HG02759 (cell line): ENCODE measurements at regions not wholly inside any gene's neighbourhood (a gene's known extent, or its start where the extent isn't known, plus 50 kb on each side); places are given as distances from the start of the nearest gene placed in this dataset.

Experiments used
- ATAC-seq: cut with Tn5 transposase; IDR thresholded peaks from one replicate; pipeline ENCODE4 v1.9.1; 2021; ENCODE audit warnings: mild to moderate bottlenecking, moderate library complexity; ENCODE audit not compliant: unreplicated experiment

GRCh38 chr12:58764100-58764953 is 156.0 kb downstream of the LRIG3 start:
- no peak for ATAC-seq

- ATAC-seq = no peak
These were observed 155.2 kb downstream of the LRIG3 start for GRCh38 chr12:58765076-58765475.

- no peak for ATAC-seq
These were observed 154.4 kb downstream of the LRIG3 start for GRCh38 chr12:58765653-58766512.

GRCh38 chr12:58766513-58766870 is 153.8 kb downstream of the LRIG3 start:
- no peak for ATAC-seq

- no peak for ATAC-seq
These were observed 152.8 kb downstream of the LRIG3 start for GRCh38 chr12:58767496-58767895.

- ATAC-seq = no peak
These were observed 146.3 kb downstream of the LRIG3 start for GRCh38 chr12:58773986-58774385.

- ATAC-seq = no peak
These were observed 145.6 kb downstream of the LRIG3 start for GRCh38 chr12:58774731-58775130.

- no peak for ATAC-seq
These were observed 144.9 kb downstream of the LRIG3 start for GRCh38 chr12:58775396-58775795.

GRCh38 chr12:58776144-58776543 is 144.2 kb downstream of the LRIG3 start:
- no peak for ATAC-seq

GRCh38 chr12:58777815-58778214 is 142.5 kb downstream of the LRIG3 start:
- ATAC-seq = no peak

GRCh38 chr12:58781609-58782008 is 138.7 kb downstream of the LRIG3 start:
- no peak for ATAC-seq

GRCh38 chr12:58787021-58787760 is 133.1 kb downstream of the LRIG3 start:
- no peak for ATAC-seq

GRCh38 chr12:58794859-58795258 is 125.4 kb downstream of the LRIG3 start:
- ATAC-seq = no peak

- ATAC-seq = no peak
These were observed 124.5 kb downstream of the LRIG3 start for GRCh38 chr12:58795825-58796224.

GRCh38 chr12:58801986-58802385 is 118.3 kb downstream of the LRIG3 start:
- ATAC-seq = no peak

GRCh38 chr12:58803908-58804307 is 116.4 kb downstream of the LRIG3 start:
- ATAC-seq = no peak

- ATAC-seq = peak; percentile 73
These were observed 115.6 kb downstream of the LRIG3 start for GRCh38 chr12:58804749-58805148.

GRCh38 chr12:58809064-58809607 is 111.2 kb downstream of the LRIG3 start:
- no peak for ATAC-seq

- no peak for ATAC-seq
These were observed 109.0 kb downstream of the LRIG3 start for GRCh38 chr12:58811346-58811745.

GRCh38 chr12:58812214-58812613 is 108.1 kb downstream of the LRIG3 start:
- no peak for ATAC-seq

- ATAC-seq = no peak
These were observed 106.3 kb downstream of the LRIG3 start for GRCh38 chr12:58814036-58814435.
